Activated CD4-positive, alpha-beta T cell treated with anti-CD3 and anti-CD28 coated beads, Interleukin-2, Interleukin-4, amounts not matched to agents 100 ng/mL and 50 ng/mL, durations not matched to agents 16 hours and 8 hours (primary cell): ENCODE measurements at regions not wholly inside any gene's neighbourhood (a gene's known extent, or its start where the extent isn't known, plus 50 kb on each side); places are given as distances from the start of the nearest gene placed in this dataset.
"Not testable (repeated sequence)": the region's sequence is repeated elsewhere in the genome, so short reads cannot be mapped to it uniquely, and the experiment has no call there.

Experiments
- DNase-seq: peaks from one replicate; pipeline ENCODE4 v3.0.0-alpha.2; 2020; ENCODE audit warnings: low spot score

DNA sequence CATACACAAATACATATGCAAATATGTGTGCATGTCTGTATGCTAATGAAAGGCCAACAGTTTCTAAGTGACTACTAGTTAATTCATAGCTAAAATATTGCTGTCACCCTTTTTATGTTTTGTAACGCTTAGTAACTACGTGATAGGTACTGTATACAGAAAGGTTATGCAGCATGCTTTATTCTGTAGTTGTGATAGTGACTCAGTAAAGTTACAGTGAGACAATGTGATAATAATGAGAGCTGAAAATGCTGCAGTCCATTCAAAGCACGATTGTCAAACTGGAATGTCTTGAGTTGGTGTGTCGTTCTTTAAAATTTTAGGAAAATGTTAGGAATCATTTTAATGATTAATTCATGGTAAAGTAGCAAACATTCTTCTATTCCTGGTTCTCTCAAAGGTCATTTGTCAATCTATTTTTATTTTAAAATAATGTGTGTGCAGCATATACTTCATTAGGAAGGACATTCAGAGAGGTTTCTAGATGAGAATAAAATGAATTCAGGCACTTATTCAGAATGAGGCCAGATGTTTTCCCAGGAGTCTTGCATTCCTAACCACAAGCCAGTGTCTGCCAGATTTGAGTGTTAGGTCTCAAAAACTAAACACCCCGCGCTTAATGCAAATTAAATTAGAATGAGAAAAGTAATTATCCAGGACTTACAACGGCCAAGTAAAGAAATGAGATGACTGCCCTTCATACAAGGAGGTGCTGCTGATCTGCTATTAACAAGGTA is 408.8 kb upstream of the FZD8 start:
- DNase-seq, result no peak

DNA sequence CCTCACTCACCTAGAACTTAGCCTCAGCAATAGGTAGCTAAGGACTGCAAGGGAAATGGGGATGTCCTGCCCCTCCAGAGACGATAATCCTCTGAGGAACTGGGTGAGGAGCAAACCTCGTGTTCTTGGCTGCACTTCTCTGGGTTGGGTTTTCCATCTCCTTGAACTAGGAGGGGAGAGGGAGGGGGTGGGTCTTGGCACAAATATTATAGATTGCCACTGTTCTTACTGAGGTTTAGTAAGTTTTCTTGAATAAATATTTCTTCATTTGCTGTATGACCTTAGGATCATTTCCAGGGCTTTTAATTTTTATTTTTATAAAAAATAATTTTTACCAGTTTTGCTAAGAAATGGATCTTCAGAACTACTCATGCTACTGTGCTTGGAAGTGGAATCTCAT is 406.7 kb upstream of the FZD8 start:
- DNase-seq, result no peak

- DNase-seq, result no peak
These were observed 406.1 kb upstream of the FZD8 start for GRCh38 chr10:36048236-36048635.

GRCh38 chr10:36042135-36042534 is 400.0 kb upstream of the FZD8 start:
- DNase-seq, result no peak

- no peak for DNase-seq
These were observed 396.3 kb upstream of the FZD8 start for GRCh38 chr10:36038316-36038955.

GRCh38 chr10:36036137-36036536 is 394.0 kb upstream of the FZD8 start:
- no peak for DNase-seq

GRCh38 chr10:36033808-36034207 is 391.7 kb upstream of the FZD8 start:
- no peak for DNase-seq

GRCh38 chr10:36030516-36030915 is 388.4 kb upstream of the FZD8 start:
- no peak for DNase-seq

GRCh38 chr10:36026656-36027390 is 384.7 kb upstream of the FZD8 start:
- DNase-seq, result no peak

GRCh38 chr10:36026081-36026480 is 384.0 kb upstream of the FZD8 start:
- DNase-seq, result no peak

GRCh38 chr10:36023939-36024338 is 381.8 kb upstream of the FZD8 start:
- DNase-seq, result no peak

DNA sequence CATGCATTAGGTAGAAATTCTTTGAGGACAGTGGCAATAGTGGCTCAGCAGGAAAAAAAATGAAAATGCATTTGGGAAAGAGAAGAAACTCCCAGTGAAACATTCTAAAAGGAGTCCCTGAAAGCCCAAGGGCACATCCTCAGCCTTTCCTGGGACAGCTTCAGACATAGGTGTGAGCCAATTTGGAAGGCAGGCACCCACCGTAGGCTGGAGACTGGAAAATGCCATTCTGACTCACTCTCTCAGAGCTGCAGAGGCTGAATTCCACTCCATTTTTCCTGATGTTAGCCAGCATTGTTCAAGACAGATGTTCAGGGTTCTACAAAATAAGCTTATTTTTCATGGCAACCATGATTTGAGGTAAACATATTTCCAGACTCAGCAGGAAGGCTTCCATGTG is 379.0 kb upstream of the FZD8 start:
- DNase-seq, result no peak

DNA sequence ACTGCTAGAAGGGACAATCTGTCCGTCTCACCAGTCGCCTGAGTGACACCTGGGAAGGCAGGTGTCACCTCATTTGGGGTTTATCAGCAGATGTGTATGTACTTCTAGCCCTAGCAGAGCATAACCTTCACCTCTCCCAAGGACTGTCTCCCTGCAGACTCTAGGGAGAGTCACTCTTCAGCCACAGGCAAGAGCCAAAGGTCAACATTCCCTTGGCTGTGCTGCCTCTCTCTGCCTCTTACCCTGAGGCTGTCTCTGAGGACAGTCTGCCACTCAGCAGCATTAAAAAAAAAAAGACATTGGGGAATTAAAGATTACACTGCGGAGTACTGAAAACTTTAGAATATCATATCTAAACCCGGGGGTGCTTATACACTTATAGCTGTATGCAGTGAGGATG is 377.7 kb upstream of the FZD8 start:
- DNase-seq, result no peak

GRCh38 chr10:36018996-36019395 is 376.9 kb upstream of the FZD8 start:
- no peak for DNase-seq

GRCh38 chr10:36017137-36017536 is 375.0 kb upstream of the FZD8 start:
- no peak for DNase-seq

- DNase-seq, result no peak
These were observed 365.3 kb upstream of the FZD8 start for GRCh38 chr10:36007369-36007768.

DNA sequence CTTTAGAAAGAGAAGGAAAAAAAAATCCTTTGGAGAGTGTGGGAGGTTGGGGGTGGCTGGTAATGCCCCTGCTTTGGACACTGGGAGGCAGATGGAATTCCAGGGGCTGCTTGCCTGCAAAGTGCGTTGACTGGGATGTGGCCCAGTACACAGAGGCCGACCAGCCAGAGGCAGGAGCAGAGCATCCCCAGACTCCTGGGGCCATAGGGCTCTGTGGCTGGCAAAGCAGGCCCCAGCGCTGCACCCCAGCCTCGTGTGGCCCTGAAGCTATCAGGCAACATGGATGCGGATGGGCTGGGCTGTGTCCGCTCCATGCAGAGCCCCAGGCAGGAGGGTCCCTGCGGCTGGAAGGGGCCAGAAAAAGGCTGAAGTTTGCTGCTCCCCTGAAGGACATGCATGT is 361.6 kb upstream of the FZD8 start:
- DNase-seq, result no peak

GRCh38 chr10:36003031-36003600 is 361.0 kb upstream of the FZD8 start:
- DNase-seq, result no peak

DNA sequence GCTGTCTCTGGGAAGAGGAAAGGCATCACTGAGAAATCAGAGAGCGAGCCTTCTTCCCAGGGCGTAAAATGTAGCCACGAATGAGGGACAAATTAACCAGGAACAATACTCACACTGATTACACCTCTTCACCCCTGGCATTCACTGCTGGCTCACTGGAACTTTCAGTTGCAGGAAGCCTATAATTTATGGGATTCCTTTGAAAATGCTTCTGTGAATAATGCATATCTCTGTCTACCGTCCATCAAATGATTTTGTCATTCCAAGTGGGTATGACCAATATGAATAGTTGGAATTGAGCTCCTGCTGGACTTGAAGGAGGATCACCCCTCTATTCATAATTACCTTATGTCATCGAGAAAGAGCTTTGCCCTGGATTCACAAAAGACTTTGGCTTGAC is 360.3 kb upstream of the FZD8 start:
- no peak for DNase-seq

DNA sequence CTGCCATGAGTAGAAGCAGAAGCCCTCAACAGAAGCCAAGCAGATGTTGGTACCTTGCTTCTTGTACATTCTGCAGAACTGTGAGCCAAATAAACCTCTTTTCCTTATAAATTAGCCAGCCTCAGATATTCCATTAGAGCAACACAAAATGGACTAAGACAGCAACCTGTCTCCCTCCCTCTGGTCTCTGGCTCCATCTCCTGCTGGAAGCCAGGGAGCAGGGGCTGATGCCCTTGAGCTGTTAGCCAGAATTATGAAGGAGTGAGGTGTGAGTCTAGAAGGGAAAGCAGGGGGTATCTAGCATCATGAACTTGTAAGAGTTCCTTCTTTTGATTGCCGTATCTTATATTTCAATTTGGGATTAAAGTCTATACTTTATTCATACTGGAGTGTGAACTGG is 358.7 kb upstream of the FZD8 start:
- DNase-seq, result not testable (repeated sequence)

GRCh38 chr10:35998026-35998425 is 355.9 kb upstream of the FZD8 start:
- DNase-seq, result no peak

GRCh38 chr10:35995485-35995884 is 353.4 kb upstream of the FZD8 start:
- no peak for DNase-seq
